Nephron (organoid): ENCODE measurements at regions not wholly inside any gene's neighbourhood (a gene's known extent, or its start where the extent isn't known, plus 50 kb on each side); places are given as distances from the start of the nearest gene placed in this dataset.

Experiments
- H3K27ac Mint-ChIP-seq, 3 experiments: 2 replicates each; pipeline ENCODE4 v1.8.0; 2020; ENCODE audit warnings: mixed read lengths in 3 of 3, mild to moderate bottlenecking in 2 of 3, moderate library complexity in 1 of 3
- H3K27me3 Mint-ChIP-seq: 2 replicates; pipeline ENCODE4 v1.8.0; 2021; ENCODE audit warnings: low read depth, mild to moderate bottlenecking, moderate library complexity, mixed read lengths
- H3K36me3 Mint-ChIP-seq: 2 replicates; pipeline ENCODE4 v1.8.0; 2020; ENCODE audit warnings: low read depth, mixed read lengths
- H3K4me1 Mint-ChIP-seq: 2 replicates; pipeline ENCODE4 v1.8.0; 2020; ENCODE audit warnings: mixed read lengths
- H3K4me3 Mint-ChIP-seq, 3 experiments: 2 replicates each; pipeline ENCODE4 v1.8.0; 2020; ENCODE audit warnings: mild to moderate bottlenecking in 3 of 3, mixed read lengths in 3 of 3, moderate library complexity in 2 of 3
- H3K9me3 Mint-ChIP-seq: 2 replicates; pipeline ENCODE4 v1.8.0; 2020; ENCODE audit warnings: mixed read lengths
- TF ChIP-seq, protein P1 (sequence below), 3 experiments: fragments of 200-600 bp; sonication (generic); IDR thresholded peaks; one replicate each; pipeline ENCODE4 v1.5.0; 2021; ENCODE audit warnings: antibody characterized with exemption in 3 of 3; ENCODE audit not compliant: unreplicated experiment in 3 of 3

- TF ChIP-seq, protein P1, sequence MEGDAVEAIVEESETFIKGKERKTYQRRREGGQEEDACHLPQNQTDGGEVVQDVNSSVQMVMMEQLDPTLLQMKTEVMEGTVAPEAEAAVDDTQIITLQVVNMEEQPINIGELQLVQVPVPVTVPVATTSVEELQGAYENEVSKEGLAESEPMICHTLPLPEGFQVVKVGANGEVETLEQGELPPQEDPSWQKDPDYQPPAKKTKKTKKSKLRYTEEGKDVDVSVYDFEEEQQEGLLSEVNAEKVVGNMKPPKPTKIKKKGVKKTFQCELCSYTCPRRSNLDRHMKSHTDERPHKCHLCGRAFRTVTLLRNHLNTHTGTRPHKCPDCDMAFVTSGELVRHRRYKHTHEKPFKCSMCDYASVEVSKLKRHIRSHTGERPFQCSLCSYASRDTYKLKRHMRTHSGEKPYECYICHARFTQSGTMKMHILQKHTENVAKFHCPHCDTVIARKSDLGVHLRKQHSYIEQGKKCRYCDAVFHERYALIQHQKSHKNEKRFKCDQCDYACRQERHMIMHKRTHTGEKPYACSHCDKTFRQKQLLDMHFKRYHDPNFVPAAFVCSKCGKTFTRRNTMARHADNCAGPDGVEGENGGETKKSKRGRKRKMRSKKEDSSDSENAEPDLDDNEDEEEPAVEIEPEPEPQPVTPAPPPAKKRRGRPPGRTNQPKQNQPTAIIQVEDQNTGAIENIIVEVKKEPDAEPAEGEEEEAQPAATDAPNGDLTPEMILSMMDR (IDR thresholded peaks at IDR 0.05; ENCODE audit: unreplicated experiment in 3 of 3), result no peak
- Mint-ChIP-seq H3K4me3 (no peak overlapping the region), H3K27me3 (peaks cover 3% of the 10 kb centered on the region), H3K9me3 (no peaks in the 10 kb centered on the region), H3K36me3 (no peaks in the 10 kb centered on the region), H3K4me1 (peaks cover 11% of the 10 kb centered on the region), H3K27ac (no peak overlapping the region)
Measured at GRCh38 chr10:22852712-22853353, 75.0 kb upstream of the ARMC3 start.

- H3K4me1 Mint-ChIP-seq, result peaks cover 11% of the 10 kb centered on the region
- TF ChIP-seq, protein P1 (IDR thresholded peaks at IDR 0.05; ENCODE audit: unreplicated experiment in 3 of 3), result no peak
- peaks cover 3% of the 10 kb centered on the region for H3K27me3 Mint-ChIP-seq
- H3K36me3 Mint-ChIP-seq, result no peaks in the 10 kb centered on the region
- no peaks in the 10 kb centered on the region for H3K9me3 Mint-ChIP-seq
- H3K27ac Mint-ChIP-seq, result no peak overlapping the region
- no peak overlapping the region for H3K4me3 Mint-ChIP-seq
Measured at GRCh38 chr10:22851865-22852239, 76.0 kb upstream of the ARMC3 start.

- TF ChIP-seq, protein P1 (IDR thresholded peaks at IDR 0.05; ENCODE audit: unreplicated experiment in 3 of 3), result no peak
- Mint-ChIP-seq H3K36me3 (no peaks in the 10 kb centered on the region), H3K9me3 (no peaks in the 10 kb centered on the region), H3K4me3 (no peak overlapping the region), H3K4me1 (peaks cover 11% of the 10 kb centered on the region), H3K27me3 (peaks cover 3% of the 10 kb centered on the region), H3K27ac (no peak overlapping the region)
Measured at GRCh38 chr10:22850541-22850940, 77.3 kb upstream of the ARMC3 start.

GRCh38 chr10:22849077-22849805 lies 78.6 kb upstream of the ARMC3 start:
- TF ChIP-seq, protein P1 (IDR thresholded peaks at IDR 0.05; ENCODE audit: unreplicated experiment in 3 of 3), result no peak
- Mint-ChIP-seq H3K4me1 (peaks cover 5% of the 10 kb centered on the region), H3K27me3 (no peaks in the 10 kb centered on the region), H3K4me3 (peak overlapping the region in 1 of 3 experiments; percentile 26), H3K36me3 (no peaks in the 10 kb centered on the region), H3K9me3 (no peaks in the 10 kb centered on the region), H3K27ac (peak overlapping the region in 2 of 3 experiments; percentile 8 to 21)

GRCh38 chr10:22848509-22848908 lies 79.3 kb upstream of the ARMC3 start:
- TF ChIP-seq, protein P1 (IDR thresholded peaks at IDR 0.05; ENCODE audit: unreplicated experiment in 3 of 3), result no peak
- H3K4me1 Mint-ChIP-seq, result peaks cover 5% of the 10 kb centered on the region
- H3K27ac Mint-ChIP-seq, result no peak overlapping the region
- H3K27me3 Mint-ChIP-seq, result no peaks in the 10 kb centered on the region
- no peaks in the 10 kb centered on the region for H3K36me3 Mint-ChIP-seq
- H3K4me3 Mint-ChIP-seq, result no peak overlapping the region
- H3K9me3 Mint-ChIP-seq, result no peaks in the 10 kb centered on the region

DNA sequence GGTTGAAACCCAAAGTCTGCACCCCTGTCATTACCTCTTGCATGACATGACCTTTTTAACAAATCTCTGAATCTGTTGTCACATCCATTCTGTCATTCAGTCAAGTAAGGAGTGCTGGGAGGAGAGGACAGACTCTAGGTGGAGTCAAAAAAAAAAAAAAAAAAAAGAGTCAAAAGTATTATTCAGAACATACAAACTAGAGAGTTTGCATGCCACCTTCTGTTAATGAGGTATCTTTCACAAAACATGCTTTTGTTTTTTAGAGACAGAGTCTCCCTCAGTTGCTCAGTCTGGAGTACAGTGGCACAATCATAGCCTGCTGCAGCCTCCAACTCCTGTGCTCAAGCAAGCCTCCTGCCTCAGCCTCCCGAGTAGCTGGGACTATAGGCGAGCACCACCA lies 81.6 kb upstream of the ARMC3 start:
- no peaks in the 10 kb centered on the region for H3K27me3 Mint-ChIP-seq
- H3K36me3 Mint-ChIP-seq, result no peaks in the 10 kb centered on the region
- no peak overlapping the region for H3K4me3 Mint-ChIP-seq
- no peak overlapping the region for H3K27ac Mint-ChIP-seq
- peaks cover 5% of the 10 kb centered on the region for H3K4me1 Mint-ChIP-seq
- no peaks in the 10 kb centered on the region for H3K9me3 Mint-ChIP-seq
- TF ChIP-seq, protein P1 (IDR thresholded peaks at IDR 0.05; ENCODE audit: unreplicated experiment in 3 of 3), result no peak
